Spinal cord (tissue), 9 donors: ENCODE measurements at regions not wholly inside any gene's neighbourhood (a gene's known extent, or its start where the extent isn't known, plus 50 kb on each side); places are given as distances from the start of the nearest gene placed in this dataset.

Experiments
- DNase-seq, 6 donors: peaks; one replicate each; pipeline versions ENCODE4 v3.0.0 to v3.0.0-alpha.2; 2013 to 2015; ENCODE audit warnings: low spot score in 6 of 6, low read depth in 4 of 6
- H3K27ac ChIP-seq: one replicate; pipeline ENCODE4 v1.5.1; 2013; ENCODE audit warnings: low read depth, low read length, control low read depth
- H3K27me3 ChIP-seq: one replicate; pipeline ENCODE4 v1.6.1; 2013; ENCODE audit warnings: low read length; ENCODE audit not compliant: control insufficient read depth, insufficient read depth
- H3K36me3 ChIP-seq: one replicate; pipeline ENCODE4 v1.6.1; 2013; ENCODE audit warnings: low read length; ENCODE audit not compliant: control insufficient read depth, insufficient read depth
- H3K4me1 ChIP-seq: one replicate; pipeline ENCODE4 v1.6.1; 2013; ENCODE audit warnings: low read length; ENCODE audit not compliant: control insufficient read depth, insufficient read depth
- H3K4me3 ChIP-seq: one replicate; pipeline ENCODE4 v1.5.1; 2013; ENCODE audit warnings: low read depth, low read length, control low read depth
- H3K9me3 ChIP-seq: one replicate; pipeline ENCODE4 v1.6.1; 2013; ENCODE audit warnings: low read length; ENCODE audit not compliant: control insufficient read depth, insufficient read depth
- WGBS: methylation state at CpG from one replicate; pipeline ENCODE4 v1.1.5; 2013; ENCODE audit warnings: missing lambda C conversion rate; ENCODE audit not compliant: insufficient coverage; 5-methylcytosine and 5-hydroxymethylcytosine counted together
- donor health status: healthy.

- H3K27me3 ChIP-seq, result peaks cover 9% of the 10 kb centered on the region
- peaks cover 13% of the 10 kb centered on the region for H3K4me1 ChIP-seq
- no peak overlapping the region for H3K4me3 ChIP-seq
- H3K9me3 ChIP-seq, result no peaks in the 10 kb centered on the region
- no peaks in the 10 kb centered on the region for H3K36me3 ChIP-seq
- no peak overlapping the region for H3K27ac ChIP-seq
- 98% methylated on average over 14 of the region's 14 CpGs for WGBS
- no peak for DNase-seq
Observed at GRCh38 chr5:2006971-2007291, 124.2 kb upstream of the IRX4 start.

GRCh38 chr5:2006193-2006970 lies 123.7 kb upstream of the IRX4 start:
- WGBS, result 92% methylated on average over 20 of the region's 24 CpGs
- Histone ChIP-seq H3K9me3 (no peaks in the 10 kb centered on the region), H3K27me3 (peaks cover 9% of the 10 kb centered on the region)

DNA sequence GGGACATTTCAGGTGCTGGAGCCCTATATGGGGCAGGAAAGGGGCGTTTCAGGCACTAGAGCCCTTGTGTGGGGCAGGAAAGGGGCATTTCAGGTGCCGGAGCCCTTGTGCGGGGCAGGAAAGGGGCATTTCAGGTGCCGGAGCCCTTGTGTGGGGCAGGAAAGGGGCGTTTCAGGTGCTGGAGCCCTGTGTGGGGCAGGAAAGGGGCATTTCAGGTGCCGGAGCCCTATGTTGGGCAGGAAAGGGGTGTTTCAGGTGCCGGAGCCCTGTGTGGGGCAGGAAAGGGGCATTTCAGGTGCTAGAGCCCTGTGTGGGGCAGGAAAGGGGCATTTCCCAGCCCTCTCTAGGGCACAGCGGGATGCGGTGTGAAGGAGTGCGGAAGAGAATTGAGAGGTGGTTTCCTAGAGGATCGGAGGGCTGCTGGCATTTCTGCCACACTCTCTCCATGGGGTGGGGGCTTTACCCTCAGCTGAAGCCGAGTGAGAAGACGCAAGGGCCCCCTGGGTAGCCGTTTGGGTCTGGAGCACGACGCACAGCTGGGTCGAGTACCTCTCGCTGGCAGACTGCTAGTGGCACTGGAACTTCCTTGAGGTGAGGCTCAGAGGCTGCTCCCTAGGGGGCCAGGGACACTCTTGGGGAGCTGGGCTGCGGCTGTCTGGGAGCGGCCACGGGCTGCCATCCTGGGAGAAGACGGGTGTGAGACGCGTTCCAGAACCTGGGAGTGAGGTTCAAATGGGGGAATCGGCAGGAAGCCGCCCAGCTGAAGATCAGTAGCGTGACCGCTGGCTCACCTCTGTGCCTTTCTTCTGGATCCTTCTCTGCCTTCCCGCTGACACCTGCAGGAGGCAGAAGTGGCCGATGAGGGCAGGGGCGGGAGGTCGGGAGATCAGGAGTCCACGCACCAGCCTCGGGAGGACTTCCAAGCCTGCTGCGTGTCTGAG lies 122.6 kb upstream of the IRX4 start:
- peaks cover 9% of the 10 kb centered on the region for H3K27me3 ChIP-seq
- no peak for DNase-seq
- no peaks in the 10 kb centered on the region for H3K9me3 ChIP-seq
- H3K4me3 ChIP-seq, result no peak overlapping the region
- H3K4me1 ChIP-seq, result peaks cover 13% of the 10 kb centered on the region
- no peak overlapping the region for H3K27ac ChIP-seq
- no peaks in the 10 kb centered on the region for H3K36me3 ChIP-seq
- WGBS, result 82% methylated on average over 32 of the region's 35 CpGs

More at GRCh38 chr5:2006193-2006970, 123.7 kb upstream of the IRX4 start:
- H3K4me3 ChIP-seq, result no peak overlapping the region
- peaks cover 13% of the 10 kb centered on the region for H3K4me1 ChIP-seq
- no peak overlapping the region for H3K27ac ChIP-seq
- no peak for DNase-seq
- no peaks in the 10 kb centered on the region for H3K36me3 ChIP-seq

GRCh38 chr5:2003690-2004365 lies 121.1 kb upstream of the IRX4 start:
- peaks cover 9% of the 10 kb centered on the region for H3K27me3 ChIP-seq
- no peak overlapping the region for H3K4me3 ChIP-seq
- peaks cover 8% of the 10 kb centered on the region for H3K4me1 ChIP-seq
- no peak overlapping the region for H3K27ac ChIP-seq
- no peaks in the 10 kb centered on the region for H3K9me3 ChIP-seq
- no peak for DNase-seq
- no peaks in the 10 kb centered on the region for H3K36me3 ChIP-seq
- WGBS, result 85% methylated on average over 18 of the region's 20 CpGs

DNA sequence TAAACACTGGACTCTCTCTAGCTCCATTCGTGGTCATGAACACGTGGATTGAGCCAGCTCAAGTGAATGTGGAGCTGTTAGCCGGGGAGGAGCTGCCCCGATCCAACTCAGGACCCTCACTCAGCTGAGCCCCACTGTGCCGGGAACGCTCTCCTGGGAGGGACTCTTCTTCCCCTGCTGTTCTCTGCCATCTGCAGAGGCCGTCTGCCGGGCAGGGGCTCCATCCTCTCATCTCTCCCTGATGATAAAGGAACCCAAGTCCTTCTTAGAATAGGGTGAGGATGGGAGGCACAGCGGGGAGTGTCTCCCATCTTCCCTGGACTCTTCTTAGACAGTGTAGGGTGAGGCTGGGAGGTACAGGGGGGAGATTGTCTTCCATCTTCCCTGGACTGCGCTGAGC lies 120.5 kb upstream of the IRX4 start:
- H3K27ac ChIP-seq, result no peak overlapping the region
- H3K27me3 ChIP-seq, result peaks cover 9% of the 10 kb centered on the region
- 85% methylated on average over 6 of the region's 10 CpGs for WGBS
- H3K36me3 ChIP-seq, result no peaks in the 10 kb centered on the region
- no peak overlapping the region for H3K4me3 ChIP-seq
- peaks cover 6% of the 10 kb centered on the region for H3K4me1 ChIP-seq
- DNase-seq, result no peak
- no peaks in the 10 kb centered on the region for H3K9me3 ChIP-seq

DNA sequence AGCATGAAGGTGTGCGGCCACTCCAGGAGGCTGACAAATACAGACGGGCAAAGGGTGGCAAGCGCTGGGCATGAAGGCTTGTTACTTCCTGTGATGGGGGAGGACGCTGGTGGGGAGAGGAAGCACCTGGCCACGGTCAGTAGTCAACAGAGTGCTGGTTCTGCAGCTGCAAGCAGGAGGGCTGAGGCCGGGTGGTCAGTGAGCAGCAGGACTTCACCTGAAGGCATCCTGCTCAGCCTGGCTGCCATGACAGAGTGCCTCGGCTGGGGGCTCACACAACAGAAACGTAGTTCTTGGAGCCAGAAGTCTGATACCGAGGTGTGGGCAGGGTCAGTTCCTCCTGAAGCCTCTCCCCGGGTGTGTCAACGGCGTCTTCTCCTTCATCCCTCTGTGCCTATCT lies 118.6 kb upstream of the IRX4 start:
- WGBS, result 87% methylated on average over 12 of the region's 12 CpGs
- no peak for DNase-seq

GRCh38 chr5:2000591-2000990 lies 117.9 kb upstream of the IRX4 start:
- peaks cover 7% of the 10 kb centered on the region for H3K27me3 ChIP-seq
- no peak for DNase-seq
- H3K4me3 ChIP-seq, result no peak overlapping the region
- no peaks in the 10 kb centered on the region for H3K4me1 ChIP-seq
- 83% methylated on average over 12 of the region's 12 CpGs for WGBS
- H3K27ac ChIP-seq, result no peak overlapping the region
- no peaks in the 10 kb centered on the region for H3K9me3 ChIP-seq
- no peaks in the 10 kb centered on the region for H3K36me3 ChIP-seq

More for the DNA sequence above, 118.6 kb upstream of the IRX4 start:
- Histone ChIP-seq H3K27ac (no peak overlapping the region), H3K4me3 (no peak overlapping the region), H3K27me3 (peaks cover 7% of the 10 kb centered on the region), H3K4me1 (no peaks in the 10 kb centered on the region), H3K36me3 (no peaks in the 10 kb centered on the region), H3K9me3 (no peaks in the 10 kb centered on the region)

DNA sequence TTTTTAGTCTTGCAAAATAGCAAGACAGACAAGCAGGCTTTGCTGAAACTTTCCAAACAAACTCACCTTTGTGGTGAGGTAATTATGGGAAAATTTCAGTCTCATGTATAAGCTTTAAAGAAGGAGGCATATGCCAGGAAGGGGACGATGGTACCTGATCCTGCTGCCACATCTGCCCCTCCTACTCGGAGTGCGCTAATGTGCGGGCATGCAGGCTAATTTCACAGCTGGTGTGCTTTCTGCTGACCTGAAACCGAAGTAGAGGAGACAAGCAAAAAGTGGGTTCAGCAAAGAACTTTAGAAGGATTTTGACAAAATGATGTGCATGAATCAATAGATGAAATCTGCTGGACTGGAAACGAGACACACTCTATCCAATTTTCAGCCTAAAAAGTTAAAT lies 117.1 kb upstream of the IRX4 start:
- WGBS, result 57% methylated on average over 4 of the region's 6 CpGs
- H3K27ac ChIP-seq, result no peak overlapping the region
- no peak for DNase-seq
- no peaks in the 10 kb centered on the region for H3K36me3 ChIP-seq
- no peaks in the 10 kb centered on the region for H3K4me1 ChIP-seq
- H3K27me3 ChIP-seq, result peaks cover 3% of the 10 kb centered on the region
- H3K4me3 ChIP-seq, result no peak overlapping the region
- H3K9me3 ChIP-seq, result no peaks in the 10 kb centered on the region

- Histone ChIP-seq H3K27me3 (no peaks in the 10 kb centered on the region), H3K4me1 (no peaks in the 10 kb centered on the region), H3K4me3 (no peak overlapping the region), H3K9me3 (no peaks in the 10 kb centered on the region), H3K36me3 (no peaks in the 10 kb centered on the region), H3K27ac (no peak overlapping the region)
- DNase-seq, result no peak
- 90% methylated on average over 4 of the region's 4 CpGs for WGBS
Observed at GRCh38 chr5:1998716-1999317, 116.1 kb upstream of the IRX4 start.
